ENCODE measurements at regions not wholly inside any gene's neighbourhood (a gene's known extent, or its start where the extent isn't known, plus 50 kb on each side); places are given as distances from the start of the nearest gene placed in this dataset.

GRCh38 chr5:2262620-2263019 is 379.9 kb upstream of the IRX4 start:
- no peak for TF ChIP-seq CTCF (IDR thresholded peaks at IDR 0.05)
- no peak for TF ChIP-seq POLR2A (IDR thresholded peaks at IDR 0.05)

Data from body of pancreas (tissue), 4 donors.